ENCODE measurements at regions not wholly inside any gene's neighbourhood (a gene's known extent, or its start where the extent isn't known, plus 50 kb on each side); places are given as distances from the start of the nearest gene placed in this dataset.
A peak's percentile ranks its signal among the peaks of the same experiment; 100 is the strongest.

- DNase-seq: no peak
These were observed 322.9 kb downstream of the MATN1 start for GRCh38 chr1:30400507-30400906.

- DNase-seq: no peak
These were observed 324.4 kb downstream of the MATN1 start for GRCh38 chr1:30399026-30399425.

- no peak for DNase-seq
These were observed 325.8 kb downstream of the MATN1 start for GRCh38 chr1:30397576-30397975.

- no peak for DNase-seq
These were observed 327.8 kb downstream of the MATN1 start for GRCh38 chr1:30395631-30396030.

GRCh38 chr1:30388386-30388785 is 335.0 kb downstream of the MATN1 start:
- DNase-seq: no peak

- no peak for DNase-seq
These were observed 337.0 kb downstream of the MATN1 start for GRCh38 chr1:30386156-30386926.

GRCh38 chr1:30385246-30385995 is 338.0 kb downstream of the MATN1 start:
- no peak for DNase-seq

GRCh38 chr1:30384286-30385245 is 338.8 kb downstream of the MATN1 start:
- DNase-seq: peak; percentile 66

GRCh38 chr1:30383221-30383711 is 340.1 kb downstream of the MATN1 start:
- no peak for DNase-seq

GRCh38 chr1:30382496-30382895 is 340.9 kb downstream of the MATN1 start:
- DNase-seq: no peak

GRCh38 chr1:30381671-30382365 is 341.6 kb downstream of the MATN1 start:
- DNase-seq: no peak

GRCh38 chr1:30381266-30381665 is 342.1 kb downstream of the MATN1 start:
- no peak for DNase-seq

GRCh38 chr1:30380625-30380984 is 342.8 kb downstream of the MATN1 start:
- DNase-seq: no peak

GRCh38 chr1:30379684-30380624 is 343.4 kb downstream of the MATN1 start:
- DNase-seq: peak; percentile 67

GRCh38 chr1:30378991-30379581 is 344.3 kb downstream of the MATN1 start:
- DNase-seq: no peak

- no peak for DNase-seq
These were observed 345.3 kb downstream of the MATN1 start for GRCh38 chr1:30378003-30378596.

- DNase-seq: no peak
These were observed 346.0 kb downstream of the MATN1 start for GRCh38 chr1:30377230-30378002.

GRCh38 chr1:30376054-30376697 is 347.2 kb downstream of the MATN1 start:
- no peak for DNase-seq

GRCh38 chr1:30375156-30375555 is 348.2 kb downstream of the MATN1 start:
- no peak for DNase-seq

Measured in NCI-H1105 treated with DMSO at 0.1 percent for 48 hours (cell line).